ENCODE measurements at regions not wholly inside any gene's neighbourhood (a gene's known extent, or its start where the extent isn't known, plus 50 kb on each side); places are given as distances from the start of the nearest gene placed in this dataset.
"Not testable (repeated sequence)": the region's sequence is repeated elsewhere in the genome, so short reads cannot be mapped to it uniquely, and the experiment has no call there.

DNA sequence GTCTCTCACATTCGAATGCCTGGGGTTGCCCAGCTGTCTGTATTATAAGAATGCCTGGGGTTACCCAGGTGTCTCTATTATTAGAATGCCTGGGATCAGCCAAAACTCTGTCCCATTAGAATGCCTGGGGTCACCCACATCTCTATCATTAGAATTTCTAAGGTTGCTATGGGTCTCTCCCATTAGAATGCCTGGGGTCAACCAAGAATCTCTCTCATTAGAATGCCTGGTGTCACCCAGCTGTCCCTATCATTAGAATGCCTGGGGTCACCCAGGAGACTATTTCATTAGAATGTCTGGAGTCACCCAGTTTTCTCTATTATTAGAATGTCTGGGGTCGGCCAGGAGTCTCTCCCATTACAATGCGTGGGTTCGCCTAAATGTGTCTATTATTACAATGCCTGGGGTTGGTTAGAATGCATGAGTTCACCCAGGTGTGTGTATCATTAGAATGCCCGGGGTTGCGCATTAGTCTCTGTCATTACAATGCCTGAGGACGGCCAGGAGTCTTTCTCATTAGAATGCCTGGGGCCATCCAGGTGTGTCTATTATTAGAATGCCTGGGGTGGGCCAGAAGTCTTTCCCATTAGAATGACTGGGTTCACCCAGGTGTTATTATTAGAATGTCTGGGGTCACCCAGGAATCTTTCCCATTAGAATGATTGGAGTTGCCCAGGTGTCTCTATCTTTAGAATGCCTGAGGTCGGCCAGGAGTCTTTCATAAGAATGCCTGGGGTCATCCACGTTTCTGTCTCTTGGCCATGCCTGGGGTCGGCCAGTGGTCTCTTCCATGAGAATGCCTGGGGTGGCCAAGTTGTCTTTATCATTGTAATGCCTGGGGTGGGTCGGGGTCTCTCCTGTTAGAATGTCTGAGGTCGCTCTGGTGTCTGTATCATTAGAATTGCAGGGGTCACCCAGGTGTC, 59.6 kb downstream of the RNF187 start:
- no peak overlapping the region for H3K27ac Mint-ChIP-seq
- H3K4me1 Mint-ChIP-seq, result no peaks in the 10 kb centered on the region
- no peaks in the 10 kb centered on the region for H3K36me3 Mint-ChIP-seq (ENCODE audit: low read depth)
- DNase-seq (no peak), ATAC-seq (no peak)
- H3K27me3 Mint-ChIP-seq, result peaks cover 6% of the 10 kb centered on the region
- no peaks in the 10 kb centered on the region for H3K9me3 Mint-ChIP-seq
- H3K4me3 Mint-ChIP-seq, result no peak overlapping the region

GRCh38 chr1:228547464-228547792, 60.2 kb downstream of the RNF187 start:
- H3K27ac Mint-ChIP-seq, result no peak overlapping the region
- no peaks in the 10 kb centered on the region for H3K4me1 Mint-ChIP-seq
- no peaks in the 10 kb centered on the region for H3K36me3 Mint-ChIP-seq (ENCODE audit: low read depth)
- DNase-seq (no peak), ATAC-seq (no peak)
- H3K27me3 Mint-ChIP-seq, result peaks cover 6% of the 10 kb centered on the region
- H3K4me3 Mint-ChIP-seq, result no peak overlapping the region
- H3K9me3 Mint-ChIP-seq, result no peaks in the 10 kb centered on the region

DNA sequence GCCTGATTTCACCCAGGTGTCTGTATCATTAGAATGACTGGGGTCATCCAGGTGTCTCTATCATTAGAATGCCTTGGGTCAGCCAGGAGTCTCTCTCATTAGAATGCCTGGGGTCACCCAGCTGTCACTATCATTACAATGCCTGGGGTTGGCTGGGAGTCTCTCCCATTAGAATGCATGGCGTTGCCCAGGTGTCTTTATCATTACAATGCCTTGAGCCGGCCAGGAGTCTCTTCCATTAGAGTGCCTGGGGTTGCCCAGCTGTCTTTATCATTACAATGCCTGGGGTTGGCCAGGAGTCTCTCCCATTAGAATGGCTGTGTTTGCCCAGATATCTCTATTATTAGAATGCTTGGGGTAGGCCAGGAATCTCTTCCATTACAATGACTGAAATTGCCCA, 61.6 kb downstream of the RNF187 start:
- Mint-ChIP-seq H3K4me3 (no peak overlapping the region), H3K36me3 (ENCODE audit: low read depth) (no peaks in the 10 kb centered on the region), H3K27me3 (peaks cover 6% of the 10 kb centered on the region), H3K9me3 (no peaks in the 10 kb centered on the region), H3K4me1 (no peaks in the 10 kb centered on the region), H3K27ac (no peak overlapping the region)
- no peak for DNase-seq
- ATAC-seq, result no peak

DNA sequence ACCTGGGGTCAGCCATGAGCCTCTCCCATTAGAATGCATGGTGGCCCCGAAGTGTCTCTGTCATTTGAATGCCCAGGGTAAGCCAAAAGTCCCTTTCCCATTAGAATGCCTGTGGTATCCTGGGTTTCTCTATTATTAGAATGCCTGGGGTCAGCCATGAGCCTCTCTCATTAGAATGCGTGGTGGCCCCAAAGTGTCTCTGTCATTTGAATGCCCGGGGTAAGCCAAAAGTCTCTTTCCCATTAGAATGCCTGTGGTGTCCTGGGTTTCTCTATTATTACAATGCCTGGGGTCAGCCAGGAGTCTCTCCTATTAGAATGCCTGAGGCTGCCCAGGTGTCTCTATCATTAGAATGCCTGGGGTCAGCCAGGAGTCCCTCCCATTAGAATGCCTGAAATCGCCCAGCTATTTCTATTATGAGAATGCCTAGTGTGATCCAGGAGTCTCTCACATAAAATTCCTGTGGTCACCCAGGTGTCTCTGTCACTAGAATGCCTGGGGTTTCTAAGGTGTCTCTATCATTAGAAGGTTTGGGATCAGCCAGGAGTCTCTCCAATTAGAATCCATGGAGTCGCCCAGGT, 65.5 kb downstream of the RNF187 start:
- DNase-seq, result no peak
- Mint-ChIP-seq H3K36me3 (ENCODE audit: low read depth) (peaks cover 2% of the 10 kb centered on the region), H3K4me3 (no peak overlapping the region), H3K27me3 (peaks cover 4% of the 10 kb centered on the region), H3K9me3 (peaks cover 6% of the 10 kb centered on the region), H3K4me1 (no peaks in the 10 kb centered on the region), H3K27ac (no peak overlapping the region)
- no peak for ATAC-seq

DNA sequence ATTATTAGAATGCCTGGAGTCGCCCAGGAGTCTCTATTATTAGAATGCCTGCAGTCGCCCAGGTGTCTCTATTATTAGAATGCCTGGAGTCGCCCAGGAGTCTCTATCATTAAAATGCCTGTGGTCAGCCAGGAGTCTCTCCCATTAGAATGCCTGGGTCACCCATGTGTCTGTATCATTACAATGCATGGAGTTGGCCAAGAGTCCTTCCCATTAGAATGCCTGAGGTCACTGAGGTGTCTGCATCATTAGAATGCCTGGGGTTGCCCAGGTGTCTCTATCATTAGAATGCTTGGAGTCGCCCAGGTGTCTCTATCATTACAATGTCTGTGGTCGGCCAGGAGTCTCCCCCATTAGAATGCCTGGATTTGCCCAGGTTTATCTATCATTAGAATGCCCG, 66.9 kb downstream of the RNF187 start:
- peaks cover 6% of the 10 kb centered on the region for H3K9me3 Mint-ChIP-seq
- H3K4me1 Mint-ChIP-seq, result peaks cover 1% of the 10 kb centered on the region
- peaks cover 2% of the 10 kb centered on the region for H3K36me3 Mint-ChIP-seq (ENCODE audit: low read depth)
- no peak overlapping the region for H3K27ac Mint-ChIP-seq
- no peak for DNase-seq
- no peak for ATAC-seq
- no peak overlapping the region for H3K4me3 Mint-ChIP-seq
- peaks cover 5% of the 10 kb centered on the region for H3K27me3 Mint-ChIP-seq

- peaks cover 6% of the 10 kb centered on the region for H3K9me3 Mint-ChIP-seq
- DNase-seq (peak; percentile 35), ATAC-seq (no peak)
- no peak overlapping the region for H3K4me3 Mint-ChIP-seq
- peaks cover 5% of the 10 kb centered on the region for H3K27me3 Mint-ChIP-seq
- peaks cover 1% of the 10 kb centered on the region for H3K4me1 Mint-ChIP-seq
- H3K36me3 Mint-ChIP-seq (ENCODE audit: low read depth), result peaks cover 2% of the 10 kb centered on the region
- H3K27ac Mint-ChIP-seq, result no peak overlapping the region
Observed at GRCh38 chr1:228555074-228555994, 68.2 kb downstream of the RNF187 start.

DNA sequence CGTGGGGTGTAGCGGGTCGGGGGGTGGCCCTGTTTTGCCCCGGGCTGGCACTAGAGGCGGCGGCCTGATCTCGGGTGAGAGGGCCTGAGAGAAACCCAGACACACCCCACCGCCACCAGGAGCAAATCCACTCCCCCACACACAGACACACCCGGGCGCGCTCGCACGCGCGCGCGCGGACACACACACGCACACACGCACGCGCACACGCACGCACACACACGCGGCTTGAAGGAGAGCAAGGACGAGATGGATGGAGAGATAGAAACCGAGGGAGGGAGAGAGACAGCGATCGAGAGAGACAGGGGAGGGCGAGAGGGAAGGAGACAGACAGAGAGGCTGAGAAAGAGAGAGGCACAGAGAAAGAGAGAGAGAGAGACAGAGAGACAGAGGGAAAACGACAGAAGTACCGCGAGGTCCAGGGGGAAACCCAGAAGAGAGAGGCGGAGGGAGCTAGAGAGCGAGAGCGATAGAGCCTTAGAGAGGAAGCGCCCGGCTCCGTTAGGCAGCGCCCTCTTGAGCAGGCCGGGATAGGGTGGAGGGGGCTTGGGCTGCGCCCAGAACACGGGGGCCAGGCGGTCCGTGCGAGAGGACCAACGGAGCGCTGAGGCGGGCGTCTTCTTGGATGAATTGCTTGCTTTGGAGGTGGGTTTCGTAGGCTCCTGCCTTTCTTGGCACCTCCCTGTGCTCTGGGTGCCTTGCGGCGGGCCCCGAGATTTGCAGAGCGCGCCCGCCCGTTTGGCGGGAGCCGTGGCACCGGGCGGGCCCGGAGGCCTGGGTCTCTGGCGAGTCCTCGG, 69.7 kb downstream of the RNF187 start:
- H3K4me3 Mint-ChIP-seq; H3K27ac Mint-ChIP-seq; ATAC-seq; H3K36me3 Mint-ChIP-seq (ENCODE audit: low read depth); H3K4me1 Mint-ChIP-seq; H3K9me3 Mint-ChIP-seq; H3K27me3 Mint-ChIP-seq: not testable (repeated sequence)
- peak; percentile 41 for DNase-seq

Data from activated naive CD8-positive, alpha-beta T cell treated with anti-CD3 and anti-CD28 coated beads, Interleukin-2, amount 50 U/mL, for 24 hours (primary cell).